Glutamatergic neuron (in vitro differentiated cells): ENCODE measurements at regions not wholly inside any gene's neighbourhood (a gene's known extent, or its start where the extent isn't known, plus 50 kb on each side); places are given as distances from the start of the nearest gene placed in this dataset.
"Not testable (repeated sequence)": the region's sequence is repeated elsewhere in the genome, so short reads cannot be mapped to it uniquely, and the experiment has no call there.

ENCODE experiments used
- DNase-seq: peaks from one replicate; pipeline ENCODE4 v3.0.0; 2022
- H3K27ac Mint-ChIP-seq: one replicate; pipeline ENCODE4 v1.8.0; 2020; ENCODE audit warnings: mild to moderate bottlenecking, mixed read lengths, inconsistent platforms; ENCODE audit not compliant: unreplicated experiment
- H3K27me3 Mint-ChIP-seq: one replicate; pipeline ENCODE4 v1.8.0; 2020; ENCODE audit warnings: mild to moderate bottlenecking, moderate library complexity, mixed read lengths, inconsistent platforms; ENCODE audit not compliant: unreplicated experiment
- H3K36me3 Mint-ChIP-seq: one replicate; pipeline ENCODE4 v1.8.0; 2020; ENCODE audit warnings: mild to moderate bottlenecking, mixed read lengths, inconsistent platforms; ENCODE audit not compliant: unreplicated experiment
- H3K4me1 Mint-ChIP-seq: one replicate; pipeline ENCODE4 v1.8.0; 2020; ENCODE audit warnings: mild to moderate bottlenecking, low read depth, mixed read lengths, inconsistent platforms; ENCODE audit not compliant: unreplicated experiment
- H3K4me3 Mint-ChIP-seq: one replicate; pipeline ENCODE4 v1.8.0; 2020; ENCODE audit warnings: mild to moderate bottlenecking, mixed read lengths, inconsistent platforms; ENCODE audit not compliant: unreplicated experiment
- H3K9me3 Mint-ChIP-seq: one replicate; pipeline ENCODE4 v1.8.0; 2020; ENCODE audit warnings: mild to moderate bottlenecking, moderate library complexity, mixed read lengths, inconsistent platforms; ENCODE audit not compliant: unreplicated experiment
- TF ChIP-seq, protein P1 (sequence below): fragments of 200-600 bp; sonication (generic); IDR thresholded peaks from one replicate; pipeline ENCODE4 v1.5.0; 2021; ENCODE audit not compliant: partially characterized antibody, unreplicated experiment

DNA sequence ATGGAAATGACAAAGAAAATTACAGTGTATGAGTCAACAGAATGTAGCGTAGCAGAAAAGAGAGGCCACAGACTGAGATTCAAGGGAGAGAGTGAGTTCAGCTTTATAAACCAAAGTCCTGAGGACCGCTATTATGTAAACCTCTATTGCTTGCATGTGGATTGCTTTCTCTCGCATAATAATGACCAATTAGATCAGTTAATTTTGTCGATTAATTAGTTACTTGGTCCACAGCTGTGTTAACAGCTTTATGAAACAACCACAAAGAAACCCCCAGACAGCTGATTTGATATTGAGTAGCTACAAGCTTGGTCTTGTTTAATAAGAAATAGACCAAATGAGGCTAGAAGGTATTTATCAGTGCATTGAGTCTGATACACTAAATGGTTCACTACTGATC lies 291.8 kb upstream of the ERCC4 start:
- Mint-ChIP-seq H3K4me1 (no peaks in the 10 kb centered on the region), H3K36me3 (no peaks in the 10 kb centered on the region), H3K9me3 (no peaks in the 10 kb centered on the region), H3K4me3 (no peak overlapping the region), H3K27ac (no peak overlapping the region), H3K27me3 (peaks cover 2% of the 10 kb centered on the region)
- TF ChIP-seq, protein P1, sequence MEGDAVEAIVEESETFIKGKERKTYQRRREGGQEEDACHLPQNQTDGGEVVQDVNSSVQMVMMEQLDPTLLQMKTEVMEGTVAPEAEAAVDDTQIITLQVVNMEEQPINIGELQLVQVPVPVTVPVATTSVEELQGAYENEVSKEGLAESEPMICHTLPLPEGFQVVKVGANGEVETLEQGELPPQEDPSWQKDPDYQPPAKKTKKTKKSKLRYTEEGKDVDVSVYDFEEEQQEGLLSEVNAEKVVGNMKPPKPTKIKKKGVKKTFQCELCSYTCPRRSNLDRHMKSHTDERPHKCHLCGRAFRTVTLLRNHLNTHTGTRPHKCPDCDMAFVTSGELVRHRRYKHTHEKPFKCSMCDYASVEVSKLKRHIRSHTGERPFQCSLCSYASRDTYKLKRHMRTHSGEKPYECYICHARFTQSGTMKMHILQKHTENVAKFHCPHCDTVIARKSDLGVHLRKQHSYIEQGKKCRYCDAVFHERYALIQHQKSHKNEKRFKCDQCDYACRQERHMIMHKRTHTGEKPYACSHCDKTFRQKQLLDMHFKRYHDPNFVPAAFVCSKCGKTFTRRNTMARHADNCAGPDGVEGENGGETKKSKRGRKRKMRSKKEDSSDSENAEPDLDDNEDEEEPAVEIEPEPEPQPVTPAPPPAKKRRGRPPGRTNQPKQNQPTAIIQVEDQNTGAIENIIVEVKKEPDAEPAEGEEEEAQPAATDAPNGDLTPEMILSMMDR, result no peak
- DNase-seq, result no peak

DNA sequence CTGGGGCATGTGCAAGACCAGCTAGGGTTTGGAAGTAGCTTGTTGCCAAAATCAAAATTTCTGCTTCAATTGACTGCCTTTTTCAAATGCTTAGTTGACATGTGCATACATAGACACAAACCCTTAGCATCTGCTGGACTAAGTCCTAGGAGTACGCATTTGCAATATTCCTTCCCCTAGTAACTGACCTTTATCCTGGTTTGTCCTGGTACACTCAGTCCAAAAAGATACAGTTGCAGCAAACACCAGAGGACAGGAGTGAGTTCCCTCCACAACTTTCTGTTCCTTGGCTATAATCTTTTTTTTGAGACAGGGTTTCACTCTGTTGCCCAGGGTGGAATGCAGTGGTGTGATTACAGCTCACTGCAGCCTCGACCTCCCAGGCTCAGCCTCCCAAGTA lies 290.2 kb upstream of the ERCC4 start:
- no peak for DNase-seq
- Mint-ChIP-seq H3K4me1 (no peaks in the 10 kb centered on the region), H3K36me3 (no peaks in the 10 kb centered on the region), H3K27ac (no peak overlapping the region), H3K9me3 (no peaks in the 10 kb centered on the region), H3K4me3 (no peak overlapping the region), H3K27me3 (peaks cover 2% of the 10 kb centered on the region)
- TF ChIP-seq, protein P1, result no peak

DNA sequence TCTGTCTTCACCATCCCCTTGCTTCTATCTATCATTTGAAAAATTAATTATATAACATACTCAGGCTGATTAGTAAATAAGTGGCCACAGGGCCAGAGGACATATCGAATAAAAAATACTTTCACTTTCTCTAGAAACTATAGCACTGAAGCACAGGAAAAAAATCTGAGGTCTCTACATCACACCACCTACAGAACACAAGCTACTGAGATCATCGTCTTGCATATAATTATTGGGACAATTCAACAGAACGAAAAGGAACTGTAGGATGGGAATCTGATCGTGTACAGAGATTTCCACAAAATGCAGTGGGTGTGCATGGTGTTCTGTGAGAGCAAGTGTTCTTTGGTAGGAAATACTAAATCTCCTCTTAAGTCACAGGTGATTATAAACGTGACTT lies 289.6 kb upstream of the ERCC4 start:
- TF ChIP-seq, protein P1, result no peak
- H3K27ac Mint-ChIP-seq, result no peak overlapping the region
- H3K27me3 Mint-ChIP-seq, result peaks cover 1% of the 10 kb centered on the region

DNA sequence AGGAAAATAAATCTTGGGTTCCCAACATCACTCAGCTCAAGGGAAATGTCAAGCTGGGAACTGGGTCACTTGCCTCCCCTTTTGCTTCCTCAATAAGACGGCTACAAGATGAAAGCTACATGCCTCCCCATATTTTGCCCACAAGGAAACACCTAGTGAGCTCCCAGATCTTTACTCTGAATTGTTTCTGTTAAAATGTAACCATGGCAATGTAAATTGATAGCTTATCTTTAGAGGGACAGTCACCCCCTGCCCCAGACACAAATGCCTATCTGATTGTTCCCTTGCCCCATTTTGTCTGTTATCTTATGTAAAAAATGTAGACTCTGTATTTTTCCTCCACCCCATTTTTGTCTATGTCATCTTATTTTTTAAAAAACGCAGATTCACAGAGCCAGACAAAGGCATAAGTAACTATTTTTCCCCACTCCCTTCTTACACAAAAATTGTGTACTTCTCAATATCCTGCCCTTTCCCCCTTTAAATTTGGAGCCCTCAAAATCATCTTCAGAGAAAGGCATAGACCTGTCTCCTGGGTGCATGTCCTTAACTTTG lies 288.7 kb upstream of the ERCC4 start:
- Mint-ChIP-seq H3K27me3 (peaks cover 2% of the 10 kb centered on the region), H3K36me3 (no peaks in the 10 kb centered on the region), H3K27ac (no peak overlapping the region), H3K4me3 (no peak overlapping the region), H3K4me1 (no peaks in the 10 kb centered on the region), H3K9me3 (no peaks in the 10 kb centered on the region)
- TF ChIP-seq, protein P1, result no peak
- no peak for DNase-seq

More for the DNA sequence above, 289.6 kb upstream of the ERCC4 start:
- H3K36me3 Mint-ChIP-seq, result no peaks in the 10 kb centered on the region
- H3K4me1 Mint-ChIP-seq, result no peaks in the 10 kb centered on the region
- no peak overlapping the region for H3K4me3 Mint-ChIP-seq
- H3K9me3 Mint-ChIP-seq, result no peaks in the 10 kb centered on the region
- DNase-seq, result no peak

DNA sequence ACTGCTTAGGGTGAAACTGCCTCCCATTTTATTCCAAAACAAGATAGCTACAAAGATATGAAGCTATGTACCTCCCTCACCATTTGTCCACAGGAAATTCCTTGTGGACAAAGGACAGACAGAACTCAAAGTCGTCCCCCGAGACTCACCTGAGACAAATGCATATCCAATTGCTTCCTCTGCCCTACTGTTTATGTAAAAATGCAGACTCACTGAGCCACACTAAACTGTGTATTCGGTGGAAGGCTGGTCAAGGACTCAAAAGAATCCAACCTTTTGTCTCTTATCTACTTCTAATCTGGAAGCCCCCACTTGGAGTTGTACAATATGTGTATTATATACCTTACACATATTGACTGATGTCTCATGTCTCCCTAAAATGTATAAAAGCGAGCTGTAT lies 288.0 kb upstream of the ERCC4 start:
- DNase-seq, result no peak
- Mint-ChIP-seq H3K4me3 (no peak overlapping the region), H3K9me3 (no peaks in the 10 kb centered on the region), H3K27ac (no peak overlapping the region), H3K4me1 (no peaks in the 10 kb centered on the region), H3K36me3 (no peaks in the 10 kb centered on the region), H3K27me3 (peaks cover 2% of the 10 kb centered on the region)
- TF ChIP-seq, protein P1, result no peak

DNA sequence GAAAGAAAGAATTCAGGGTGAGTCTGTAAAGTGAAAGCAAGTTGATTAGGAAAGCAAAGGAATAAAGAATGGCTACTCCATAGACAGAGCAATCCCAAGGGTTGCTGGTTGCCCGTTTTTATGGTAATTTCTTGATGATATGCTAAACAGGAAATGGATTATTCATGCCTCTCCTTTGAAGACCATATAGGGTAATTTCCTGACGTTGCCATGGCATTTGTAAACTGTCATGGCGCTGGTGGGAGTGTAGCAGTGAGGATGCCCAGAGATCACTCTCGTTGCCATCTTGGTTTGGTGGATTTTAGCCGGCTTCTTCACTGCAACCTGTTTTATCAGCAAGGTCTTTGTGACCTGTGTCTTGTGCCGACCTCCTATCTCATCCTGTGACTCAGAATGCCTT lies 287.4 kb upstream of the ERCC4 start:
- H3K9me3 Mint-ChIP-seq, H3K36me3 Mint-ChIP-seq, H3K27me3 Mint-ChIP-seq, H3K27ac Mint-ChIP-seq, DNase-seq, H3K4me1 Mint-ChIP-seq, H3K4me3 Mint-ChIP-seq: not testable (repeated sequence)
